ENCODE measurements at regions not wholly inside any gene's neighbourhood (a gene's known extent, or its start where the extent isn't known, plus 50 kb on each side); places are given as distances from the start of the nearest gene placed in this dataset.

- TF ChIP-seq SPI1 (IDR thresholded peaks at IDR 0.05; ENCODE audit: low read depth, low read length): peak; percentile 20; the same call in 1 of the 2 replicates
- TF ChIP-seq POLR2A (IDR thresholded peaks at IDR 0.05; ENCODE audit: low read depth, low read length): no peak
- no peak for TF ChIP-seq TAF1 (IDR thresholded peaks at IDR 0.05; ENCODE audit: low read depth, low read length)
- no peak for TF ChIP-seq POLR2AphosphoS5 (IDR thresholded peaks at IDR 0.05; ENCODE audit: low read depth, low read length)
- TF ChIP-seq PAX5 (IDR thresholded peaks at IDR 0.05; ENCODE audit: insufficient read depth, low read length, severe bottlenecking): no peak
- no peak for TF ChIP-seq POU2F2 (IDR thresholded peaks at IDR 0.05; ENCODE audit: low read depth, low read length)
Observed at GRCh38 chr5:174409070-174409469, 315.3 kb upstream of the MSX2 start.

Measured in GM12891 (cell line).